Colonic mucosa (tissue), 4 donors: ENCODE measurements at regions not wholly inside any gene's neighbourhood (a gene's known extent, or its start where the extent isn't known, plus 50 kb on each side); places are given as distances from the start of the nearest gene placed in this dataset.

ENCODE experiments used
- DNase-seq: peaks from one replicate; pipeline ENCODE4 v3.0.0-alpha.2; 2020
- H3K27ac ChIP-seq: fragments of 200-600 bp; one replicate; pipeline ENCODE4 v1.8.0; 2021
- H3K27me3 ChIP-seq: fragments of 200-600 bp; one replicate; pipeline ENCODE4 v1.8.0; 2021
- H3K36me3 ChIP-seq: fragments of 200-600 bp; one replicate; pipeline ENCODE4 v1.8.0; 2021
- H3K4me1 ChIP-seq: fragments of 200-600 bp; one replicate; pipeline ENCODE4 v1.8.0; 2021; ENCODE audit warnings: mild to moderate bottlenecking
- H3K4me3 ChIP-seq: fragments of 200-600 bp; one replicate; pipeline ENCODE4 v1.8.0; 2021
- H3K9ac ChIP-seq, 2 donors: one replicate each; pipeline ENCODE4 v1.7.0; 2013; ENCODE audit warnings: control low read depth in 2 of 2, low read depth in 2 of 2, low read length in 2 of 2
- H3K9me3 ChIP-seq: fragments of 200-600 bp; one replicate; pipeline ENCODE4 v1.8.0; 2021
- CTCF ChIP-seq: fragments of 200-600 bp; IDR thresholded peaks from one replicate; pipeline ENCODE4 v1.8.0; 2022; ENCODE audit warnings: antibody characterized with exemption, mild to moderate bottlenecking
- intact Hi-C: fragments of 100-400 bp; cut with DNase I; formaldehyde crosslinking; loops from one replicate; pipeline ENCODE4 v1.14.1; 2022
- donor health status: healthy.
- donor health status: DM: no; HTN: no; CAD: no.
- donor health status: DM: no; HTN: no; CAD: no.

- no peak overlapping the region for H3K27ac ChIP-seq
- H3K36me3 ChIP-seq = no peaks in the 10 kb centered on the region
- no peak overlapping the region for H3K4me3 ChIP-seq
- no peak for TF ChIP-seq CTCF
- H3K9me3 ChIP-seq = no peaks in the 10 kb centered on the region
- no peak for DNase-seq
- intact Hi-C loops = no loop called here
- no peaks in the 10 kb centered on the region for H3K4me1 ChIP-seq
- H3K27me3 ChIP-seq = no peaks in the 10 kb centered on the region
- no peak overlapping the region for H3K9ac ChIP-seq
Observed at GRCh38 chr6:21742238-21742660, 148.7 kb downstream of the SOX4 start.

- TF ChIP-seq CTCF = no peak
- intact Hi-C loops = no loop called here
- no peaks in the 10 kb centered on the region for H3K9me3 ChIP-seq
- no peak overlapping the region for H3K9ac ChIP-seq
- no peaks in the 10 kb centered on the region for H3K4me1 ChIP-seq
- H3K27me3 ChIP-seq = no peaks in the 10 kb centered on the region
- no peaks in the 10 kb centered on the region for H3K36me3 ChIP-seq
- no peak for DNase-seq
- H3K27ac ChIP-seq = no peak overlapping the region
- H3K4me3 ChIP-seq = no peak overlapping the region
Observed at GRCh38 chr6:21744331-21744730, 150.8 kb downstream of the SOX4 start.

GRCh38 chr6:21745543-21746337 lies 152.2 kb downstream of the SOX4 start:
- Histone ChIP-seq H3K9ac (no peak overlapping the region), H3K4me1 (no peaks in the 10 kb centered on the region), H3K4me3 (no peak overlapping the region), H3K9me3 (no peaks in the 10 kb centered on the region), H3K27me3 (no peaks in the 10 kb centered on the region), H3K36me3 (no peaks in the 10 kb centered on the region), H3K27ac (no peak overlapping the region)
- TF ChIP-seq CTCF = no peak
- intact Hi-C loops = no loop called here
- no peak for DNase-seq

GRCh38 chr6:21747441-21747840 lies 153.9 kb downstream of the SOX4 start:
- Histone ChIP-seq H3K9ac (no peak overlapping the region), H3K36me3 (no peaks in the 10 kb centered on the region), H3K4me3 (no peak overlapping the region), H3K4me1 (no peaks in the 10 kb centered on the region), H3K27ac (no peak overlapping the region), H3K9me3 (no peaks in the 10 kb centered on the region), H3K27me3 (no peaks in the 10 kb centered on the region)
- intact Hi-C loops = no loop called here
- no peak for TF ChIP-seq CTCF
- no peak for DNase-seq

GRCh38 chr6:21748343-21749056 lies 154.9 kb downstream of the SOX4 start:
- Histone ChIP-seq H3K27me3 (no peaks in the 10 kb centered on the region), H3K27ac (no peak overlapping the region), H3K36me3 (no peaks in the 10 kb centered on the region), H3K4me3 (no peak overlapping the region), H3K9ac (no peak overlapping the region), H3K4me1 (no peaks in the 10 kb centered on the region), H3K9me3 (no peaks in the 10 kb centered on the region)
- intact Hi-C loops = no loop called here
- no peak for DNase-seq
- no peak for TF ChIP-seq CTCF
